22Rv1 (cell line): ENCODE measurements at regions not wholly inside any gene's neighbourhood (a gene's known extent, or its start where the extent isn't known, plus 50 kb on each side); places are given as distances from the start of the nearest gene placed in this dataset.

Experiments
- H3K27ac ChIP-seq: fragments of 450-650 bp; 2 replicates; pipeline ENCODE4 v1.5.1; 2017
- ZFX ChIP-seq: fragments of 450-650 bp; IDR thresholded peaks from 2 replicates; pipeline ENCODE4 v1.6.1; 2017; ENCODE audit warnings: antibody characterized with exemption, borderline replicate concordance
- TF ChIP-seq, protein P1 (sequence below): fragments of 450-650 bp; IDR thresholded peaks from 2 replicates; pipeline ENCODE4 v1.5.1; 2017; ENCODE audit warnings: mild to moderate bottlenecking

DNA sequence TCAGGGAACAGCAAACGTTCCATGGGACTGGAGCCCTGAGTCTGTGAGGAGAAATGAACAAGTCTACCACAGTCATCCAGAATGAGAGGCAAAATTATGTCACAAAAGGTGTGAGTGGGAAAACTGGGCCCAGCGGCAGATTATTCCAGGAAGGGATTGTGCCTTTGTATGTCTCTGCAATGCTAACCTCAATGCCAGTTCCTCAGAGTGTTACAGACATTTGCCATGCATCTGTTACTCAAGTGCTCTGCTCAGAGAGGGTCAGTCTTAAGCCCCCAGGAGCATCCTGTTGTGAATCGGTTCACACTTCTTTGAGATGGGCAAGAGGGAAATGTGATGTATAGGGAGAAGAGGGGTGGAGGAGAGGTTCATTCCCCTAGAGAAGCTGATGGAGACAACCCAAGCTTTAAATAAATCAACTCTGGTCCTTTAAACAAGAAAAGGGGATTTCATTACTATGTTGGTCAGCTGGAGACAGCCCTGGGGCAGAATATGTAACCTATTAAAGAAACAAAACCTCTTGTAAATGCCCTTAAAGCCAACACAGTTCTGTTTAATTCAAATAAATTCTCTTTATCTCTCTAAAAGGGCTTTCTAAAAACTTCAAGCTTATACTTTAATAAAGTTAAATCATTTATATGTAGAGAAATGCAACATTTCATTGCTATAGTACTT is 85.9 kb upstream of the GRB10 start:
- peak overlapping the region; percentile 57 for H3K27ac ChIP-seq
- TF ChIP-seq ZFX: no peak

DNA sequence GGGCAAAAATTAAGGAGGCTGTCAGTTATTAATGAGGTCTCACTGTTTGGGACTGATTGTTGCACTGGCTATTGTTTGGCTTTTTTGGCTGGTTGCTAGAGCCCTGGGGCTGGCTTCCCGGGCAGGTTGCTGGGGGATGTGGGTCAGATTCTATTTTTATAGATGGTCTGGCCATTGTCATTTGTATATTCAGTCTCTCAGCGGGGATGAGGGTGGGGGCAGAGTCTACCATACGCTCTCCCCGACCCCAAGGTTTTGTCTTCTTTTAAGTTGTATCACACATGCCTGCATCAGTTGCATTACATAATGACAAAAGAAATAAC is 84.3 kb upstream of the GRB10 start:
- no peak for TF ChIP-seq ZFX
- TF ChIP-seq, protein P1, sequence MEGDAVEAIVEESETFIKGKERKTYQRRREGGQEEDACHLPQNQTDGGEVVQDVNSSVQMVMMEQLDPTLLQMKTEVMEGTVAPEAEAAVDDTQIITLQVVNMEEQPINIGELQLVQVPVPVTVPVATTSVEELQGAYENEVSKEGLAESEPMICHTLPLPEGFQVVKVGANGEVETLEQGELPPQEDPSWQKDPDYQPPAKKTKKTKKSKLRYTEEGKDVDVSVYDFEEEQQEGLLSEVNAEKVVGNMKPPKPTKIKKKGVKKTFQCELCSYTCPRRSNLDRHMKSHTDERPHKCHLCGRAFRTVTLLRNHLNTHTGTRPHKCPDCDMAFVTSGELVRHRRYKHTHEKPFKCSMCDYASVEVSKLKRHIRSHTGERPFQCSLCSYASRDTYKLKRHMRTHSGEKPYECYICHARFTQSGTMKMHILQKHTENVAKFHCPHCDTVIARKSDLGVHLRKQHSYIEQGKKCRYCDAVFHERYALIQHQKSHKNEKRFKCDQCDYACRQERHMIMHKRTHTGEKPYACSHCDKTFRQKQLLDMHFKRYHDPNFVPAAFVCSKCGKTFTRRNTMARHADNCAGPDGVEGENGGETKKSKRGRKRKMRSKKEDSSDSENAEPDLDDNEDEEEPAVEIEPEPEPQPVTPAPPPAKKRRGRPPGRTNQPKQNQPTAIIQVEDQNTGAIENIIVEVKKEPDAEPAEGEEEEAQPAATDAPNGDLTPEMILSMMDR: no peak

DNA sequence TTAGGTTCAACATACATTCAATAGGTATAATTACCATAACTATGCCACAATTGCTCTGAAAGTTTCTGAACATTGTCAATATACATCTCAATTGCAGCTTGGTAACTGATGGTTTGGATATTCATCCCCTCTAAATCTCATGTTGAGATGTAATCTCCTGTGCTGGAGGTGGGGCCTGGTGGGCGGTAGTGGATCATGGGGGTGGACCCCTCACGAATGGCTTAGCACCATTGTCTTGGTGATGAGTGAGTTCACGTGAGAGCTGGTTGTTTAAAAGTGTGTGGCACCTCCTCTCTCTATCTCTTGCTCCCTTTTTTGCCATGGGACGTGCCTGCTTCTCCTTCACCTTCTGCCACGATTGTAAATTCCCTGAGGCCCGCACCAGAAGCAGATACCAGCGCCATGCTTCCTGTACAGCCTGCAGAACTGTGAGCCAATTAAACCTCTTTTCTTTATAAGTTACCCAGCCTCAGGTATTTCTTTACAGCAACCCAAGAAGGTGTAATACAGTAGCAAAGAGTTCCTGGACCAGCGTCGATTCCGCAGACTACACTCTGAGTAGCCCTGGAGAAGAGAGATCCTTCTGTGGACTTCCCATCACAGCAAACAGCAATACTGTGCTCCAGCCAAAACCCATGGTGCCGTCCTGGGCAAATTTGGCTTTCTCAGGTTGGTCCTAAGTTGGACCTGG is 83.8 kb upstream of the GRB10 start:
- no peak for TF ChIP-seq ZFX
- TF ChIP-seq, protein P1: no peak

More for the DNA sequence above, 84.3 kb upstream of the GRB10 start:
- H3K27ac ChIP-seq: no peak overlapping the region

GRCh38 chr7:50865450-50865849 is 82.8 kb upstream of the GRB10 start:
- TF ChIP-seq ZFX: no peak
- TF ChIP-seq, protein P1: no peak
- H3K27ac ChIP-seq: no peak overlapping the region

More for the DNA sequence above, 83.8 kb upstream of the GRB10 start:
- H3K27ac ChIP-seq: no peak overlapping the region

GRCh38 chr7:50864694-50865093 is 82.0 kb upstream of the GRB10 start:
- TF ChIP-seq, protein P1: no peak
- TF ChIP-seq ZFX: no peak
- no peak overlapping the region for H3K27ac ChIP-seq

DNA sequence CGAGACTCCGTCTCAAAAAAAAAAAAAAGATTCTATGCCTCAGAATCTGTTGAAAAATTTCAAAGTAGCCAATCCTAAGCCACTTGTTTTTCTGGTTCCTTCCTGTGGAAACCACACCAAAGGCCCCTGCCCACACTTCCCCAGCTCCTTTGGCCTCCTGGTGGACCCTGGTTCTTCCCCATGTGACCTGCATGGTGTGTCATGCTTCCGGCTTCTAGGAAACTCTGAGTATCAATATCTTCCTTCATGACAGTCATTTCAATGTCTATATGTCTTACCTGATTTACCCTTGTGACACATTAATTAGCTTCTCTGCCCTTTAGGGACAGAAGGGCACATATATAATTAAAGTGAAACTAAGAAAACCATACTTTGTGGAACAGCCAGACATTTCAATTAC is 80.4 kb upstream of the GRB10 start:
- TF ChIP-seq, protein P1: no peak
- no peak for TF ChIP-seq ZFX
- H3K27ac ChIP-seq: no peak overlapping the region

- TF ChIP-seq ZFX: no peak
- TF ChIP-seq, protein P1: no peak
- H3K27ac ChIP-seq: no peak overlapping the region
Measured at GRCh38 chr7:50862302-50862701, 79.6 kb upstream of the GRB10 start.
